ENCODE measurements at regions not wholly inside any gene's neighbourhood (a gene's known extent, or its start where the extent isn't known, plus 50 kb on each side); places are given as distances from the start of the nearest gene placed in this dataset.
"Not testable (repeated sequence)": the region's sequence is repeated elsewhere in the genome, so short reads cannot be mapped to it uniquely, and the experiment has no call there.

DNA sequence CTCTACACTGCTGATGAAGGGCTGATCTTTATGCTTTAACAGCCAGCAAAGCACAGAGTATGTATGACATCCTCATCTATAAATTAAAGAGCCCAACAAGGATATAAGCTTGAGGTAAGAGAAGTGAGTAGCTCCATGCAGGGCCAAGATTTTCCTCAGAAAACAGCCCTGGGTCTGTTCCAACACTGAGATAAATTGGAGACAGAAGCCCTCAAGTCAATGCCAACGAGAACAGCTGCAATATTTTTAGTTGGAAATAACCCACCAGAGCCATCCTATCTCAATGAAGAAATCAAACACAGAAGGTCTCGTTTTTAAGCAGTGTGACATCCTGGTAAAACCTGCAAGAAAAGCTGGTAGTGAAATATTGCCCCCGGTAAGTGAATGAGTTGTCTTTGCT lies 297.0 kb upstream of the AUTS2 start:
- Histone ChIP-seq H3K4me1 (ENCODE audit: insufficient read depth, low read length) (no peaks in the 10 kb centered on the region), H3K79me2 (ENCODE audit: insufficient read depth, low read length) (no peaks in the 10 kb centered on the region), H3K27me3 (ENCODE audit: insufficient read depth, low read length) (no peaks in the 10 kb centered on the region), H3K27ac (ENCODE audit: low read depth, low read length) (no peak overlapping the region), H3K4me2 (ENCODE audit: low read length) (no peak overlapping the region), H3K4me3 (ENCODE audit: insufficient read depth, low read depth, low read length) (no peak overlapping the region), H4K20me1 (ENCODE audit: insufficient read depth, low read length) (no peaks in the 10 kb centered on the region), H3K9ac (ENCODE audit: low read length) (no peak overlapping the region), H3K36me3 (ENCODE audit: insufficient read depth, low read length) (no peaks in the 10 kb centered on the region), H2AFZ (ENCODE audit: low read depth, low read length) (no peak overlapping the region), H3K9me3 (ENCODE audit: insufficient read depth, low read depth, low read length) (no peaks in the 10 kb centered on the region)
- DNase-seq (ENCODE audit: low read depth), result no peak
- H3K36me3 Mint-ChIP-seq (ENCODE audit: low read depth, unreplicated experiment), result no peaks in the 10 kb centered on the region
- no peak for FAIRE-seq
- TF ChIP-seq EZH2 (IDR thresholded peaks at IDR 0.05; ENCODE audit: insufficient read depth, low read length), result no peak
- TF ChIP-seq, protein P1, sequence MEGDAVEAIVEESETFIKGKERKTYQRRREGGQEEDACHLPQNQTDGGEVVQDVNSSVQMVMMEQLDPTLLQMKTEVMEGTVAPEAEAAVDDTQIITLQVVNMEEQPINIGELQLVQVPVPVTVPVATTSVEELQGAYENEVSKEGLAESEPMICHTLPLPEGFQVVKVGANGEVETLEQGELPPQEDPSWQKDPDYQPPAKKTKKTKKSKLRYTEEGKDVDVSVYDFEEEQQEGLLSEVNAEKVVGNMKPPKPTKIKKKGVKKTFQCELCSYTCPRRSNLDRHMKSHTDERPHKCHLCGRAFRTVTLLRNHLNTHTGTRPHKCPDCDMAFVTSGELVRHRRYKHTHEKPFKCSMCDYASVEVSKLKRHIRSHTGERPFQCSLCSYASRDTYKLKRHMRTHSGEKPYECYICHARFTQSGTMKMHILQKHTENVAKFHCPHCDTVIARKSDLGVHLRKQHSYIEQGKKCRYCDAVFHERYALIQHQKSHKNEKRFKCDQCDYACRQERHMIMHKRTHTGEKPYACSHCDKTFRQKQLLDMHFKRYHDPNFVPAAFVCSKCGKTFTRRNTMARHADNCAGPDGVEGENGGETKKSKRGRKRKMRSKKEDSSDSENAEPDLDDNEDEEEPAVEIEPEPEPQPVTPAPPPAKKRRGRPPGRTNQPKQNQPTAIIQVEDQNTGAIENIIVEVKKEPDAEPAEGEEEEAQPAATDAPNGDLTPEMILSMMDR (IDR thresholded peaks at IDR 0.05; ENCODE audit: insufficient read depth, low read depth, low read length), result no peak
- no peaks in the 10 kb centered on the region for H3K4me1 Mint-ChIP-seq (ENCODE audit: low read depth, unreplicated experiment)
- H3K9me3 Mint-ChIP-seq (ENCODE audit: unreplicated experiment), result peaks cover 7% of the 10 kb centered on the region
- H3K4me3 Mint-ChIP-seq (ENCODE audit: unreplicated experiment), result no peak overlapping the region
- no peak overlapping the region for H3K27ac Mint-ChIP-seq (ENCODE audit: unreplicated experiment)
- no peaks in the 10 kb centered on the region for H3K27me3 Mint-ChIP-seq (ENCODE audit: low read depth, unreplicated experiment)

DNA sequence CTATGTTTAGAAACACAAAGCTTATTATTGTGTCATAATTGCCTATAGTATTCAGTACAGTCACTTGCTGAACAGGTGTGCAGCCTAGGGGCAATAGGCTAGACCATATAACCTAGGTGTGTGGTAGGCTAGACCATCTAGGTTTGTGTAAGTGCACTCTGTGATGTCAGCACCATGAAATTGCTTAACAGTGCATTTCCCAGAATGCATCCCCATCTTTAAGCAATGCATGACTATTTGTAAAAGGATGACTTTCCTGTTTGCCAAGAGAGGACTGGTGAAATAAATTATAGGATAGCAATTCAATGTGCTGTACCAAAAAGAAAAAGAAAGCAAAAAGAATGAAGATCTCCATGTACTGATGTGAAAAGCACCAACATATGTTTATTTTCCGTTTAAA lies 288.7 kb upstream of the AUTS2 start:
- Histone ChIP-seq H3K27me3 (ENCODE audit: insufficient read depth, low read length) (no peaks in the 10 kb centered on the region), H2AFZ (ENCODE audit: low read depth, low read length) (no peak overlapping the region), H3K79me2 (ENCODE audit: insufficient read depth, low read length) (no peaks in the 10 kb centered on the region), H3K4me2 (ENCODE audit: low read length) (no peak overlapping the region), H4K20me1 (ENCODE audit: insufficient read depth, low read length) (no peaks in the 10 kb centered on the region), H3K4me3 (ENCODE audit: insufficient read depth, low read depth, low read length) (no peak overlapping the region), H3K36me3 (ENCODE audit: insufficient read depth, low read length) (no peaks in the 10 kb centered on the region), H3K9me3 (ENCODE audit: insufficient read depth, low read depth, low read length) (no peaks in the 10 kb centered on the region), H3K27ac (ENCODE audit: low read depth, low read length) (no peak overlapping the region), H3K9ac (ENCODE audit: low read length) (no peak overlapping the region), H3K4me1 (ENCODE audit: insufficient read depth, low read length) (no peaks in the 10 kb centered on the region)
- H3K36me3 Mint-ChIP-seq (ENCODE audit: low read depth, unreplicated experiment), result no peaks in the 10 kb centered on the region
- H3K9me3 Mint-ChIP-seq (ENCODE audit: unreplicated experiment), result peaks cover 7% of the 10 kb centered on the region
- H3K4me3 Mint-ChIP-seq (ENCODE audit: unreplicated experiment), result no peak overlapping the region
- H3K27me3 Mint-ChIP-seq (ENCODE audit: low read depth, unreplicated experiment), result no peaks in the 10 kb centered on the region
- DNase-seq (ENCODE audit: low read depth) (peak; percentile 3), FAIRE-seq (no peak)
- no peaks in the 10 kb centered on the region for H3K4me1 Mint-ChIP-seq (ENCODE audit: low read depth, unreplicated experiment)
- TF ChIP-seq, protein P1 (IDR thresholded peaks at IDR 0.05; ENCODE audit: insufficient read depth, low read depth, low read length), result no peak
- TF ChIP-seq EZH2 (IDR thresholded peaks at IDR 0.05; ENCODE audit: insufficient read depth, low read length), result no peak
- H3K27ac Mint-ChIP-seq (ENCODE audit: unreplicated experiment), result no peak overlapping the region

DNA sequence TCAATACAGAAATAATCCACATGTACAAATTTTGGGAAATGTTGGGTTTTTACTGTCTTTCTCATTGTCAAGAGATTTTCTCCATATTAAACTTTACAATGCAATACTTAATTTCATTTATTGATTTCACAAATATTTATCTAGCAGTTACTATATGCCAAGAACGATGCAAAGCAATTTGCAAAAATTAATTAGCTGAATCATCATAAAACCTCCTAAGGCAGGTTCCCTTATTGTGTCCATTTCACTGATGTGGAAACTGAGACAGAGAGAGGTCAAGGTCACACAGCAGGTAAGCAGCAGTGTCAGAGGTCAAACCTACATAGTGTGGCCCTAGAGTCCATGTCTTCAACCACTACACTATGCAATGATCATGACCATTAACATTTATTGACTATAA lies 286.8 kb upstream of the AUTS2 start:
- Mint-ChIP-seq H3K4me3 (ENCODE audit: unreplicated experiment) (no peak overlapping the region), H3K36me3 (ENCODE audit: low read depth, unreplicated experiment) (no peaks in the 10 kb centered on the region), H3K27ac (ENCODE audit: unreplicated experiment) (no peak overlapping the region), H3K27me3 (ENCODE audit: low read depth, unreplicated experiment) (no peaks in the 10 kb centered on the region), H3K4me1 (ENCODE audit: low read depth, unreplicated experiment) (no peaks in the 10 kb centered on the region), H3K9me3 (ENCODE audit: unreplicated experiment) (peaks cover 2% of the 10 kb centered on the region)
- H3K4me1 ChIP-seq (ENCODE audit: insufficient read depth, low read length), result no peaks in the 10 kb centered on the region
- DNase-seq (ENCODE audit: low read depth) (no peak), FAIRE-seq (no peak)
- H3K27me3 ChIP-seq (ENCODE audit: insufficient read depth, low read length), result no peaks in the 10 kb centered on the region
- H2AFZ ChIP-seq (ENCODE audit: low read depth, low read length), result no peak overlapping the region
- H3K9ac ChIP-seq (ENCODE audit: low read length), result no peak overlapping the region
- TF ChIP-seq, protein P1 (IDR thresholded peaks at IDR 0.05; ENCODE audit: insufficient read depth, low read depth, low read length), result no peak
- TF ChIP-seq EZH2 (IDR thresholded peaks at IDR 0.05; ENCODE audit: insufficient read depth, low read length), result no peak
- no peaks in the 10 kb centered on the region for H3K36me3 ChIP-seq (ENCODE audit: insufficient read depth, low read length)
- no peak overlapping the region for H3K27ac ChIP-seq (ENCODE audit: low read depth, low read length)
- no peaks in the 10 kb centered on the region for H3K9me3 ChIP-seq (ENCODE audit: insufficient read depth, low read depth, low read length)
- H4K20me1 ChIP-seq (ENCODE audit: insufficient read depth, low read length), result no peaks in the 10 kb centered on the region
- no peak overlapping the region for H3K4me3 ChIP-seq (ENCODE audit: insufficient read depth, low read depth, low read length)
- H3K79me2 ChIP-seq (ENCODE audit: insufficient read depth, low read length), result no peaks in the 10 kb centered on the region
- H3K4me2 ChIP-seq (ENCODE audit: low read length), result no peak overlapping the region

DNA sequence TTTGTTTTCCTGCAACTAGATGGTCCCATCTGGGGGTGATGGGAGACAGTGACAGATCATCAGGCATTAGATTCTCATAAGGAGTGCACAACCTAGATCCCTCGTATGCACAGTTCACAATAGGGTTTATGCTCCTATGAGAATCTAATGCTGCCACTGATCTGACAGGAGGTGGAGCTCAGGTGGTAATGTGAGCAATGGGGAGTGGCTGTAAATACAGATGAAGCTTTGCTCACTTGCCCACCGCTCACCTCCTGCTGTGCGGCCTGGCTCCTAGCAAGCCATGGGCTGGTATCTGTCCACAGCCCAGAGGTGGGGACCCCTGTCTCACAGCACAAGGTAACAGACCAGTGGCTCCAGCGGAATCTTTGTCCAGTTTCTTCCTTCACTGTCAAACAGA lies 284.4 kb upstream of the AUTS2 start:
- not testable (repeated sequence) for H3K4me1 Mint-ChIP-seq (ENCODE audit: low read depth, unreplicated experiment); DNase-seq (ENCODE audit: low read depth); H3K4me2 ChIP-seq (ENCODE audit: low read length); H3K9me3 Mint-ChIP-seq (ENCODE audit: unreplicated experiment); H3K9ac ChIP-seq (ENCODE audit: low read length); H3K79me2 ChIP-seq (ENCODE audit: insufficient read depth, low read length); H3K36me3 ChIP-seq (ENCODE audit: insufficient read depth, low read length); H3K27ac ChIP-seq (ENCODE audit: low read depth, low read length); H3K4me3 ChIP-seq (ENCODE audit: insufficient read depth, low read depth, low read length); H4K20me1 ChIP-seq (ENCODE audit: insufficient read depth, low read length); H3K9me3 ChIP-seq (ENCODE audit: insufficient read depth, low read depth, low read length); FAIRE-seq; H3K4me1 ChIP-seq (ENCODE audit: insufficient read depth, low read length); H3K36me3 Mint-ChIP-seq (ENCODE audit: low read depth, unreplicated experiment); H3K27ac Mint-ChIP-seq (ENCODE audit: unreplicated experiment); H2AFZ ChIP-seq (ENCODE audit: low read depth, low read length); H3K27me3 ChIP-seq (ENCODE audit: insufficient read depth, low read length); H3K27me3 Mint-ChIP-seq (ENCODE audit: low read depth, unreplicated experiment); H3K4me3 Mint-ChIP-seq (ENCODE audit: unreplicated experiment)

Data from astrocyte (in vitro differentiated cells and primary cell).